ENCODE measurements at regions not wholly inside any gene's neighbourhood (a gene's known extent, or its start where the extent isn't known, plus 50 kb on each side); places are given as distances from the start of the nearest gene placed in this dataset.

DNA sequence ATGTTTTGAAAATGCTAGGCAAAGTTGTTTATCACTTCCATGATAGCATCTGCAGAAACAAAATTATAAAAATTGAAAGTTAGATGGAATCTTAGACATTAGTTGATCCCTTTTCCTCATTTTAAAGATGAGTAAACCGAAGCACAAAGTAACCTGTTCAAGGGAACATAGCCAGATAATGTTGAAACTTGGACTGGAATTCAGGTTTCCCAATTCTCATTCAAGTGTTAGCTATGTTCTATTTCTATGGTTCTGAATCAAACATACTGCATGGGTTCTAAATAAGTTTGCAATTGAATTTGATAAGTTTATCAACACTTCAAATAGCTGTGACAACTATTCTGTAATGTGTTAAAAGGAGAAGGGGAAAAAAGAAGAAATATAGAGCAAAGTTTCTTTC is 122.4 kb upstream of the SOX5 start:
- no peak for TF ChIP-seq SUZ12 (IDR thresholded peaks at IDR 0.05)
- TF ChIP-seq ZNF384 (IDR thresholded peaks at IDR 0.05): no peak
- TF ChIP-seq BHLHE40 (IDR thresholded peaks at IDR 0.05; ENCODE audit: borderline replicate concordance): no peak
- no peak for TF ChIP-seq LEF1 (IDR thresholded peaks at IDR 0.05; ENCODE audit: borderline replicate concordance)
- no peak for TF ChIP-seq TARDBP (IDR thresholded peaks at IDR 0.05)
- TF ChIP-seq HDGF (IDR thresholded peaks at IDR 0.05; ENCODE audit: borderline replicate concordance): no peak
